ENCODE measurements at regions not wholly inside any gene's neighbourhood (a gene's known extent, or its start where the extent isn't known, plus 50 kb on each side); places are given as distances from the start of the nearest gene placed in this dataset.

DNA sequence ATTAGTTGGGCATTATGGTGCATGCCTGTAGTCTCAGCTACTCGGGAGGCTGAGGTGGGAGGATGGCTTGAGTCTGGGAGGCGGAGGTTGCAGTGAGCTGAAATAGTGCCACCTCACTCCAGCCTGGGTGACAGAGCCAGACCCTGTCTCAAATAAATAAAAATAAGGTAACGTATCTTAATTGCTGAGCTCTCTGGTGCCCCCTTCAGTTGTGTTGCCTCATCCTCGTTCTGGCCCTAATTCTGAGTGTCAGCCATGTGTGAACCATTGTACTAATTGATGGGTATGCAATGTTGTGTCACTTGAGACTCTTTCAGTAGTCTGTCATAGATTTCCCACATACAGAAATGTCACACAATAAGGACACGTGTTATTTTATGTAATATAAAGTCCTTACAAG lies 363.1 kb upstream of the RBFOX1 start:
- Histone ChIP-seq H3K4me2 (ENCODE audit: low read depth, low read length) (no peak overlapping the region), H4K20me1 (ENCODE audit: insufficient read depth, low read length) (no peaks in the 10 kb centered on the region), H3K27ac (ENCODE audit: extremely low read length, insufficient read depth, low read length) (no peak overlapping the region), H3K4me1 (ENCODE audit: insufficient read depth, low read length) (no peaks in the 10 kb centered on the region), H3K4me3 (replicated peaks in 1 of 3; ENCODE audit: insufficient read depth in 1 of 3, low read depth in 2 of 3, low read length in 3 of 3) (no peak overlapping the region), H3K9ac (ENCODE audit: insufficient read depth, low read depth, low read length) (no peak overlapping the region), H3K9me3 (ENCODE audit: low read length) (no peaks in the 10 kb centered on the region), H2AFZ (ENCODE audit: low read length) (no peak overlapping the region), H3K79me2 (ENCODE audit: insufficient read depth, low read length) (no peaks in the 10 kb centered on the region), H3K27me3 (ENCODE audit: control insufficient read depth in 1 of 2, insufficient read depth in 2 of 2, low read length in 2 of 2) (no peaks in the 10 kb centered on the region), H3K36me3 (replicated peaks in 1 of 2; ENCODE audit: control insufficient read depth in 1 of 2, insufficient read depth in 2 of 2, low read length in 2 of 2) (no peaks in the 10 kb centered on the region)
- in situ Hi-C loops (cut with HindIII; ENCODE audit: extremely low pct_ligation_motif_present, low pct_unique_long_range_greater_than_20kb) (no loop called here), intact Hi-C loops (cut with micrococcal nuclease; ENCODE audit: unreplicated experiment) (no loop called here)
- TF ChIP-seq ZNF430 (CRISPR knock-in tag; IDR thresholded peaks at IDR 0.05), result no peak
- no peak for TF ChIP-seq CBFB (CRISPR knock-in tag; IDR thresholded peaks at IDR 0.05)
- TF ChIP-seq, protein P1, sequence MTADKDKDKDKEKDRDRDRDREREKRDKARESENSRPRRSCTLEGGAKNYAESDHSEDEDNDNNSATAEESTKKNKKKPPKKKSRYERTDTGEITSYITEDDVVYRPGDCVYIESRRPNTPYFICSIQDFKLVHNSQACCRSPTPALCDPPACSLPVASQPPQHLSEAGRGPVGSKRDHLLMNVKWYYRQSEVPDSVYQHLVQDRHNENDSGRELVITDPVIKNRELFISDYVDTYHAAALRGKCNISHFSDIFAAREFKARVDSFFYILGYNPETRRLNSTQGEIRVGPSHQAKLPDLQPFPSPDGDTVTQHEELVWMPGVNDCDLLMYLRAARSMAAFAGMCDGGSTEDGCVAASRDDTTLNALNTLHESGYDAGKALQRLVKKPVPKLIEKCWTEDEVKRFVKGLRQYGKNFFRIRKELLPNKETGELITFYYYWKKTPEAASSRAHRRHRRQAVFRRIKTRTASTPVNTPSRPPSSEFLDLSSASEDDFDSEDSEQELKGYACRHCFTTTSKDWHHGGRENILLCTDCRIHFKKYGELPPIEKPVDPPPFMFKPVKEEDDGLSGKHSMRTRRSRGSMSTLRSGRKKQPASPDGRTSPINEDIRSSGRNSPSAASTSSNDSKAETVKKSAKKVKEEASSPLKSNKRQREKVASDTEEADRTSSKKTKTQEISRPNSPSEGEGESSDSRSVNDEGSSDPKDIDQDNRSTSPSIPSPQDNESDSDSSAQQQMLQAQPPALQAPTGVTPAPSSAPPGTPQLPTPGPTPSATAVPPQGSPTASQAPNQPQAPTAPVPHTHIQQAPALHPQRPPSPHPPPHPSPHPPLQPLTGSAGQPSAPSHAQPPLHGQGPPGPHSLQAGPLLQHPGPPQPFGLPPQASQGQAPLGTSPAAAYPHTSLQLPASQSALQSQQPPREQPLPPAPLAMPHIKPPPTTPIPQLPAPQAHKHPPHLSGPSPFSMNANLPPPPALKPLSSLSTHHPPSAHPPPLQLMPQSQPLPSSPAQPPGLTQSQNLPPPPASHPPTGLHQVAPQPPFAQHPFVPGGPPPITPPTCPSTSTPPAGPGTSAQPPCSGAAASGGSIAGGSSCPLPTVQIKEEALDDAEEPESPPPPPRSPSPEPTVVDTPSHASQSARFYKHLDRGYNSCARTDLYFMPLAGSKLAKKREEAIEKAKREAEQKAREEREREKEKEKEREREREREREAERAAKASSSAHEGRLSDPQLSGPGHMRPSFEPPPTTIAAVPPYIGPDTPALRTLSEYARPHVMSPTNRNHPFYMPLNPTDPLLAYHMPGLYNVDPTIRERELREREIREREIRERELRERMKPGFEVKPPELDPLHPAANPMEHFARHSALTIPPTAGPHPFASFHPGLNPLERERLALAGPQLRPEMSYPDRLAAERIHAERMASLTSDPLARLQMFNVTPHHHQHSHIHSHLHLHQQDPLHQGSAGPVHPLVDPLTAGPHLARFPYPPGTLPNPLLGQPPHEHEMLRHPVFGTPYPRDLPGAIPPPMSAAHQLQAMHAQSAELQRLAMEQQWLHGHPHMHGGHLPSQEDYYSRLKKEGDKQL (CRISPR knock-in tag; IDR thresholded peaks at IDR 0.05; ENCODE audit: low read depth), result no peak
- no peak for TF ChIP-seq MEIS2 (CRISPR knock-in tag; IDR thresholded peaks at IDR 0.05)
- no peak for TF ChIP-seq ZNF382 (CRISPR knock-in tag; IDR thresholded peaks at IDR 0.05; ENCODE audit: borderline replicate concordance)
- TF ChIP-seq TBX3 (IDR thresholded peaks at IDR 0.05; ENCODE audit: borderline replicate concordance), result no peak
- no peak for TF ChIP-seq NFIC (IDR thresholded peaks at IDR 0.05; ENCODE audit: low read length)
- TF ChIP-seq ARHGAP35 (CRISPR knock-in tag; IDR thresholded peaks at IDR 0.05; ENCODE audit: borderline replicate concordance), result no peak
- TF ChIP-seq, protein P2, sequence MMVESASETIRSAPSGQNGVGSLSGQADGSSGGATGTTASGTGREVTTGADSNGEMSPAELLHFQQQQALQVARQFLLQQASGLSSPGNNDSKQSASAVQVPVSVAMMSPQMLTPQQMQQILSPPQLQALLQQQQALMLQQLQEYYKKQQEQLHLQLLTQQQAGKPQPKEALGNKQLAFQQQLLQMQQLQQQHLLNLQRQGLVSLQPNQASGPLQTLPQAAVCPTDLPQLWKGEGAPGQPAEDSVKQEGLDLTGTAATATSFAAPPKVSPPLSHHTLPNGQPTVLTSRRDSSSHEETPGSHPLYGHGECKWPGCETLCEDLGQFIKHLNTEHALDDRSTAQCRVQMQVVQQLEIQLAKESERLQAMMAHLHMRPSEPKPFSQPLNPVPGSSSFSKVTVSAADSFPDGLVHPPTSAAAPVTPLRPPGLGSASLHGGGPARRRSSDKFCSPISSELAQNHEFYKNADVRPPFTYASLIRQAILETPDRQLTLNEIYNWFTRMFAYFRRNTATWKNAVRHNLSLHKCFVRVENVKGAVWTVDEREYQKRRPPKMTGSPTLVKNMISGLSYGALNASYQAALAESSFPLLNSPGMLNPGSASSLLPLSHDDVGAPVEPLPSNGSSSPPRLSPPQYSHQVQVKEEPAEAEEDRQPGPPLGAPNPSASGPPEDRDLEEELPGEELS (CRISPR knock-in tag; IDR thresholded peaks at IDR 0.05), result no peak
- no peak for FAIRE-seq
- no peak for DNase-seq (ENCODE audit: low spot score)
- POLR2A ChIA-PET, result no interaction called here
- CTCF ChIA-PET (ENCODE audit: low intra/inter-chr PET ratio, low total read pairs), result no interaction called here
- WGBS (ENCODE audit: low lambda C conversion rate), result 25% methylated on average over 5 of the region's 5 CpGs
- ATAC-seq, result no peak
- BruUV-seq (replicated peaks), result no TSS peak

All from HepG2 (cell line).